ENCODE measurements at regions not wholly inside any gene's neighbourhood (a gene's known extent, or its start where the extent isn't known, plus 50 kb on each side); places are given as distances from the start of the nearest gene placed in this dataset.

DNA sequence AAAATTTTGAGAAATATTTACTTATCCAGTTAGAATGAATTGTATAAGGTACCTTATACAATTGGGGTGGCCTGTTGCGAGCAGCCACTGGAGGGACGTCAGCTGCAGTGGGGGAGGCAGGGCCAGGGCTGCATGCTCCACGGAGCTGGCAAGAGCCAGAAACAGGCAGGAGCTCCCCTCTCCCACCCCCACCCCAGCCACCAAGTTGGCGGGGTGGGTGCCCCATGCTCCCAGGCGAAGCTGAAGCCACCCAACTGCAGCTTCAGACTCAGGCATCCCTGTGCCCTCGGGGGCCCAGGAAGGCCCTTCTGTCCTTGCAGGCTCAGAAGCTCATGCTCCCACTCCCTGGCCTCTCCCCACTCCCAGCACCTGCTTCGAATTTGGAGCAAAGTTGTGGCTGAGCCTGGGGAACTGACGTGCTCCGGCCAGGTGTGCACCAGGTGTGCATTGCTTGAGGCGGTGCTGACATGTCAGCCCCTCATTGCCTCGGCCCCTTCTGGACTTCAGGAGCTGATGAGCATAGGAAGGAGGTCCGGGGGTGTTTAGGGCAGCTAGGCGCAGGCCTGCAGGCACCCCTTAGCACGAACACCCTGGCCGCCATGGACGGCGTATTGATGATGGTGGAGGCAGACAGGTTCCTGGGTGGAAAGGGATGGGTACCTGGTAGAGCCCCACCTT lies 743.8 kb upstream of the GBE1 start:
- TF ChIP-seq, protein P1, sequence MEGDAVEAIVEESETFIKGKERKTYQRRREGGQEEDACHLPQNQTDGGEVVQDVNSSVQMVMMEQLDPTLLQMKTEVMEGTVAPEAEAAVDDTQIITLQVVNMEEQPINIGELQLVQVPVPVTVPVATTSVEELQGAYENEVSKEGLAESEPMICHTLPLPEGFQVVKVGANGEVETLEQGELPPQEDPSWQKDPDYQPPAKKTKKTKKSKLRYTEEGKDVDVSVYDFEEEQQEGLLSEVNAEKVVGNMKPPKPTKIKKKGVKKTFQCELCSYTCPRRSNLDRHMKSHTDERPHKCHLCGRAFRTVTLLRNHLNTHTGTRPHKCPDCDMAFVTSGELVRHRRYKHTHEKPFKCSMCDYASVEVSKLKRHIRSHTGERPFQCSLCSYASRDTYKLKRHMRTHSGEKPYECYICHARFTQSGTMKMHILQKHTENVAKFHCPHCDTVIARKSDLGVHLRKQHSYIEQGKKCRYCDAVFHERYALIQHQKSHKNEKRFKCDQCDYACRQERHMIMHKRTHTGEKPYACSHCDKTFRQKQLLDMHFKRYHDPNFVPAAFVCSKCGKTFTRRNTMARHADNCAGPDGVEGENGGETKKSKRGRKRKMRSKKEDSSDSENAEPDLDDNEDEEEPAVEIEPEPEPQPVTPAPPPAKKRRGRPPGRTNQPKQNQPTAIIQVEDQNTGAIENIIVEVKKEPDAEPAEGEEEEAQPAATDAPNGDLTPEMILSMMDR (IDR thresholded peaks at IDR 0.05): no peak
- no peak for TF ChIP-seq POLR2A (IDR thresholded peaks at IDR 0.05)
- no peak for TF ChIP-seq EP300 (IDR thresholded peaks at IDR 0.05)

Data from upper lobe of left lung (tissue), 4 donors.